GM11168 (cell line): ENCODE measurements at regions not wholly inside any gene's neighbourhood (a gene's known extent, or its start where the extent isn't known, plus 50 kb on each side); places are given as distances from the start of the nearest gene placed in this dataset.
"Not testable (repeated sequence)": the region's sequence is repeated elsewhere in the genome, so short reads cannot be mapped to it uniquely, and the experiment has no call there.

Experiments
- in situ Hi-C: fragments of 300-500 bp; cut with MboI; formaldehyde crosslinking; loops from one replicate; pipeline ENCODE4 v1.12.0; 2022; ENCODE audit warnings: low sequenced_read_pairs; ENCODE audit not compliant: unreplicated experiment

GRCh38 chr5:42228279-42228678 lies 195.0 kb upstream of the GHR start:
- in situ Hi-C loops: no loop called here

- in situ Hi-C loops: no loop called here
Measured at GRCh38 chr5:42230839-42231238, 192.4 kb upstream of the GHR start.

GRCh38 chr5:42235241-42235640 lies 188.0 kb upstream of the GHR start:
- in situ Hi-C loops: no loop called here

DNA sequence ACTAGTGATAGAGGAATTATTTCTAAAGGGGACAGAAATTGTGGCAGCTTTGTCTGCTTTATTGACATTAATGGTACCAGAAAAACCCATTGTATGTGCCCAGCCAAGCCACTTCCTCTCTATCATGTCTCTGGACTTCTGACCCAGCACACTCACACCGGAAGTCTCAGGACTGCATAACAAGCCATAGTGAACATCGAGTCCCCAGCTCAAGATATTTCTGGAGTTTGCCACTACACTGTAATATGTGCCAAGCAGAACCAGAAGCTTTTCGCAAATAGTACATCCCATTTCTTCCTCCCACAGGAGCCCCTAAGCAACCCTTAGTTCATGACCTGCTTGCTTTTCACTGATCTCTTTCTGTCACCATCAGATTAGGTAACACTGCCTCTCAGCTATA lies 187.4 kb upstream of the GHR start:
- in situ Hi-C loops: no loop called here

DNA sequence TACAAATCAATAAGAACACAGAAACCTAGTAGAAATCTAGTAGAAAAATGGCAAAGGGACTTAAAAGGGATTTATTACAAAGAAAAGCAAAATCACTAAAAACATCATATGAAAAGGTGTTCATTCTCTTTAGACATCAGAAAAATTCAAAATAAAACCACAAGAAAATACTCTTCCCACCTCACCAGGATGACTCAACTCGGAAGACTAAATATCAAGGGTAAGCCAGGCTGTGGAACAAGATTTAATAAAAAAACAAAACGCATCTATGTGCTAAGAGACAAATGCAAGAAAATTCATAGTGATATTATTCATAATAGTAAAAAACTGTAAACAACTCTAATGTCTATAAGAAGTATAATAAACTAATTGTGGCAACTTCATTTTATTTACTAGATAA lies 181.6 kb upstream of the GHR start:
- in situ Hi-C loops: no loop called here

DNA sequence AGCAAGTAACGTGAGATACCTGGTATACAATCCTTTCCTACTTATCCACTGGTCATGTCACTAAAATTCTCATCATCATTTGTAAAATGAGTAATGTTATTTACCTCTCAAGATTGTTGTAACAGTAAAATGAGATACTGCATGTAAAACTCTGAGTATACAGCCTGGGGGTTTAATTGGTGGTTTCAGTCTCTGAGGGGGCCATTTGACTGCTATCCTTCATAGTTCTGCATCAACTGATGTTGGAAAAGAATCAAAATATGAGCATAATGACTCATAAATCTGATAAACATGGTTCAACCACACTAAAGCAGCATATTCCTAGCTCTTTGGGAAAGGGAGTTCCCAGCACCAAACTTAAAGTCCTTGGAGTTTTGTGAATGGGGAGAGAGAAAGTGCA lies 181.0 kb upstream of the GHR start:
- in situ Hi-C loops: no loop called here

- in situ Hi-C loops: no loop called here
Measured at GRCh38 chr5:42242881-42243485, 180.3 kb upstream of the GHR start.

DNA sequence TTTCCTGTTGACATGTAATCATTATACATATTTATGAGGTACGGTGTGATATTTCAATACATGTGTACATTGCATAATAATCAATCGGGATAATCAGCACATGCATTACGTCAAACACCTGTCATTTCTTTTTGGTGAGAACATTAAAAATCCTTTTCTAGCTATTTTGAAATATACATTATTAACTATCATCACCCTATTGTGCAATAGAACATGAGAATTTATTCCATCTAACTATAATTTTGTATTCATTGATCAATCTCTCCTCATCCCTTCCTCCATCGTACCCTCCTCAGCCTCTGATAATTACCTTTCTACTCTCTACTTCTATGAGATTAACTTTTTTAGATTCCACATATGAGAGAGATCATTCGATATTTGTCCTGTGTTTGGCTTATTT lies 170.9 kb upstream of the GHR start:
- in situ Hi-C loops: no loop called here

DNA sequence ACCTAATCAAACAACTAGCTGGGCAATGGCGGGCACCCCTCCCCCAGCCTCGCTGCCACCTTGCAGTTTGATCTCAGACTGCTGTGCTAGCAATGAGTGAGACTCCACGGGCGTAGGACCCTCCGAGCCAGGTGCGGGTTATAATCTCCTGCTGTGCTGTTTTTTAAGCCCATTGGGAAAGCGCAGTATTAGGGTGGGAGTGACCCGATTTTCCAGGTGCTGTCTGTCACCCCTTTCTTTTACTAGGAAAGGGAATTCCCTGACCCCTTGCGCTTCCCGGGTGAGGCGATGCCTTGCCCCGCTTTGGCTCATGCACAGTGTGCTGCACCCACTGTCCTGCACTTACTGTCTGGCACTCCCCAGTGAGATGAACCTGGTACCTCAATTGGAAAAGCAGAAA lies 163.3 kb upstream of the GHR start:
- in situ Hi-C loops: not testable (repeated sequence)

GRCh38 chr5:42267091-42267490 lies 156.1 kb upstream of the GHR start:
- in situ Hi-C loops: no loop called here

DNA sequence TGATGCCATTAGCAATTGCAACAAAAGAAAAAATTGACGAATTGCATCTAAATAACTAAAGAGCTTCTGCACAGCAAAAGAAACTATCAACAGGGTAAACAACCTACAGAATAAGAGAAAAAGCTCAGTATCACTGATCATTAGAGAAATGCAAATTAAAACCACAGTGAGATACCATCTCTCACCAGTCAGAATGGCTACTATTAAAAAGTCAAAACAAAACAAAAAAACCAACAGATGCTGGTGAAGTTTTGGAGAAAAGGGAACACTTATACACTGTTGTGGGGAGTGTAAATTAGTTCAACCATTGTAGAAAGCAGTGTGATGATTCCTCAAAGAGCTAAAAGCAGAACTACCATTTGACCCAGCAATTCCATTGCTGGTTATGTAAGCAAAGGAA lies 155.1 kb upstream of the GHR start:
- in situ Hi-C loops: not testable (repeated sequence)

DNA sequence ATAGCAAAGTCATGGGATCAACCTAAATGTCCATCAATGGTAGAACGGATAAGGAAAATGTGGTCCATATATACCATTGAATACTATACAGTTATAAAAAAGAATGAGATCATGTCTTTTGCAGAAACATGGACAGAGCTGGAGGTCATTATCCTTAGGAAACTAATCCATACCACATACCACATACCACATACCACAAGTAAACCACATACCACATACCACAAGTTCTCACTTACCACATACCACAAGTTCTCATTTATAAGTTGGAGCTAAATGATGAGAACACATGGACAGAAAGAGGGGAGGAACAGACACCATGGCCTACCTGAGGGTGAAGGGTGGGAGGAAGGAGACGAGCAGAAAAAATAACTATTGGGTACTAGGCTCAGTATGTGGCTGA lies 154.6 kb upstream of the GHR start:
- in situ Hi-C loops: no loop called here

- in situ Hi-C loops: no loop called here
Measured at GRCh38 chr5:42270771-42271170, 152.5 kb upstream of the GHR start.

DNA sequence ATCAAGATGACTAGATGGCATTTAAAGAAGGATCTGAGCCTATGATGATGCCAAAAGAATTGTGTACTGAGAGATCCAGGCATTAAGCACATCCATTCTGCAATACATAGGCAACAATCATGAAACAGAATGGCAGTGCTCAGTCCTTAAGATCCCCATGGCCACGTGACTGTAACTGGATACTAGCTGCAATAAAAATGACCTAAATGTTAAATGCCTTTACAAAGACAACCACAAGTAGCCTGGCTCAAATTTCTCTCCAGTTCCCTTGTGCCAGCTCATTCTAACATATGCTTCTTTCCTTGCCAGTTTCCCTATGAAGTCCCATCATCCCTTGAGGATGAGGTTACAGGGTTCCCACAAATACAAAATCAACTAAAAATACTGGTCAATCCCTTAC lies 148.3 kb upstream of the GHR start:
- in situ Hi-C loops: no loop called here

DNA sequence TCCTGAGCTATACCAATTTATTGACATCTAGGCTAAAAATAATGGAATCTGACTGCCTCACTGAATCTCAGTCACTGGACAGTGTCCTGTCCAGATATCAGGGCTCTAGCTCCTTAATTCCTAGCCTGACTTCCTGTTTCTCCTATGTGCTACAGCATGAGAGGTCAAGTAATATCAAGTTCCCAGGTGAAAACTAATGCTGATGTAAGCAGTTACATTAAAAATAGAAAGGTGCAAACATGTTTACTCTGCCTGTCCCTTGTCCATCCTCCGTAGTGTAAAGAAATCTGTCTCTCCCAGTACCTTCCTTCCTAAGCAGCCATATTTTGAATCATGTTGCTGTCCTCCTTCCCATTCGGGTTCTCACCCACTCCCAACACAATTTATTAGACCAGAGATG lies 145.9 kb upstream of the GHR start:
- in situ Hi-C loops: no loop called here

GRCh38 chr5:42284584-42284983 lies 138.7 kb upstream of the GHR start:
- in situ Hi-C loops: no loop called here

- in situ Hi-C loops: no loop called here
Measured at GRCh38 chr5:42285230-42285629, 138.0 kb upstream of the GHR start.

- in situ Hi-C loops: no loop called here
Measured at GRCh38 chr5:42300496-42300895, 122.7 kb upstream of the GHR start.

DNA sequence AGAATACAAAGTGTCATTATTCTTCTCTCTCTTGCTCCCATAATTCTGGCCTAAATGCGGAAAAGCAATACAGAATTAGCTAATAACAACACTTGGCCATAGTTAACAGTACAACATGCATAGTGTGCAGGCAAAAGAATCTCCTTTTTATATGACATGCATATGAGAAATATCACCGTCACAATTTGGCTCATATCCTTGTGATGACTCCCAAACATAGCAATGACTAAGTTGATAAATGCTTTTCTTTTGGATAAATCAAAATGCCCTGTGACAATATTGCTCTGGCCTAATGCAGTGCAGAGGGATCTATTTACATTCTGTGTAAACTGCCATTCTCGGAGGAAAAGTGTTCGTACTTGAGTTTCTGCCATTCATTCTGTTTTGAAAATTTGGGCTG lies 121.9 kb upstream of the GHR start:
- in situ Hi-C loops: no loop called here

- in situ Hi-C loops: no loop called here
Measured at GRCh38 chr5:42302186-42302585, 121.1 kb upstream of the GHR start.

GRCh38 chr5:42306287-42306686 lies 117.0 kb upstream of the GHR start:
- in situ Hi-C loops: no loop called here

DNA sequence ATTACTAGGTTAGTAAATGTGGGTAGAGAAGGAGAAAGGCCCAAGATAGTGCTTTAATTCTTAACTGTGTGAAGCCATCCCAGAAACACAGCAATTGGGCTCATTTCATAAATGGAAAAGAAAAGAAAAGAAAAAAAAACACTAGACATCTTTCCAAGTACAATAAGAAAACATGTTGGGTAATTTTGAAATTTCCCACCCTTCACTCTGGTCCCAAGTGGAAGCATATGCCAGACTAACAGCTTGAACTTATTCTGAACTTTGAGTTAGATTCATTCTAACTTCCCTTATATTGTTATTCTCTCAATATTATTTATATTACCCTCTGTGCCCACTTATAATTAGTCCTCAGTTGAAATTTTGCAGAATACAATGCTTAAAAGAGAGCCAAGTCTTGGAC lies 113.4 kb upstream of the GHR start:
- in situ Hi-C loops: no loop called here

DNA sequence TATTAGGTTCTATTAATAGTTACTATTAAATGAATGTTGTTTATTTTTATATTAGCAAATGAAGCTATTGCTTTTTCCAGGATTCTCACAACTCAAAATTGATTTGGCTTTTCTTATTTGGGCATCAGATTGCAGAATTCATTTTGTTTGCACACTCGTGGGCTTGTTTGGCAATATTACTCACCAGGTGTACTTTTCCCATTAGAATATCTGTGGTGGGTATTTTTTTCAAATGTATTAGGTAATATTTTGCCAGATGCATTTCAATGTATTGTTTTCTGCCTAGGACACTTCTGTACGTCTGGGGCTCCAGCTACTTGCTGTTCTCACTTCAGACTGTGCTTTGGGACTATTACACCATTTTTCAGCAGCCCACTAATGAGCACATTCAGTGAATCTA lies 108.0 kb upstream of the GHR start:
- in situ Hi-C loops: no loop called here
